PC-3 (cell line): ENCODE measurements at regions not wholly inside any gene's neighbourhood (a gene's known extent, or its start where the extent isn't known, plus 50 kb on each side); places are given as distances from the start of the nearest gene placed in this dataset.
A peak's percentile ranks its signal among the peaks of the same experiment; 100 is the strongest.

Experiments used
- ATAC-seq: fragments of 200-7000 bp; cut with Tn5 transposase; 2 replicates; pipeline ENCODE4 v1.9.1; 2020; ENCODE audit warnings: mild to moderate bottlenecking, moderate library complexity
- BruUV-seq: library from RNA; stranded (reverse); fragments of 400-500 nt; replicated peaks from 2 replicates; lab custom pipeline; 2021; lab: Mats Ljungman, UMichigan
- CTCF ChIA-PET: fragments of 300-600 bp; sonication (Branson Sonifier 250); formaldehyde crosslinking; loops from one replicate; lab custom pipeline; 2022; ENCODE audit warnings: antibody characterized with exemption; lab: Charles Lee
- POLR2A ChIA-PET: fragments of 300-600 bp; sonication (Branson Sonifier 250); formaldehyde crosslinking; loops from one replicate; lab custom pipeline; 2022; ENCODE audit warnings: antibody characterized with exemption; ENCODE audit not compliant: unreplicated experiment; lab: Charles Lee
- DNase-seq: peaks from one replicate; pipeline ENCODE4 v3.0.0-alpha.2; 2015
- H2AFZ ChIP-seq: fragments of 300-600 bp; sonication (generic); 2 replicates; pipeline ENCODE4 v1.6.0; 2016; ENCODE audit warnings: antibody characterized with exemption, low read length
- H3F3A ChIP-seq: fragments of 300-600 bp; sonication (generic); one replicate; pipeline ENCODE4 v1.6.0; 2017; ENCODE audit warnings: antibody characterized with exemption, low read length, control low read depth, mild to moderate bottlenecking; ENCODE audit not compliant: unreplicated experiment
- H3K27ac ChIP-seq: fragments of 300-600 bp; sonication (generic); 2 replicates; pipeline ENCODE4 v1.5.1; 2016; ENCODE audit warnings: mild to moderate bottlenecking, low read length
- H3K27me3 ChIP-seq: fragments of 300-600 bp; sonication (generic); 2 replicates; pipeline ENCODE4 v1.6.1; 2016; ENCODE audit warnings: low read length, mixed read lengths
- H3K36me3 ChIP-seq: fragments of 300-600 bp; sonication (generic); 2 replicates; pipeline ENCODE4 v1.6.1; 2016; ENCODE audit warnings: low read depth, mixed run types, low read length, mixed read lengths
- H3K4me1 ChIP-seq: fragments of 300-600 bp; sonication (generic); 2 replicates; pipeline ENCODE4 v1.5.1; 2016; ENCODE audit warnings: low read length; ENCODE audit not compliant: insufficient read depth
- H3K4me2 ChIP-seq: fragments of 300-600 bp; sonication (generic); 2 replicates; pipeline ENCODE4 v1.6.0; 2016; ENCODE audit warnings: low read length
- H3K4me3 ChIP-seq: fragments of 300-600 bp; sonication (generic); 2 replicates; pipeline ENCODE4 v1.5.1; 2016; ENCODE audit warnings: mild to moderate bottlenecking, low read length, mixed read lengths
- H3K79me2 ChIP-seq: fragments of 300-600 bp; sonication (generic); 2 replicates; pipeline ENCODE4 v1.6.1; 2017; ENCODE audit warnings: low read length, mixed read lengths
- H3K9ac ChIP-seq: fragments of 300-600 bp; sonication (generic); 2 replicates; pipeline ENCODE4 v1.6.0; 2016; ENCODE audit warnings: mild to moderate bottlenecking, low read length
- H3K9me2 ChIP-seq: fragments of 300-600 bp; sonication (generic); replicated peaks from 2 replicates; pipeline ENCODE4 v1.6.1; 2016; ENCODE audit warnings: mixed run types, low read length, mixed read lengths
- H3K9me3 ChIP-seq: fragments of 300-600 bp; sonication (generic); 2 replicates; pipeline ENCODE4 v1.6.1; 2016; ENCODE audit warnings: low read length, mixed read lengths
- H4K20me1 ChIP-seq: fragments of 300-600 bp; sonication (generic); 2 replicates; pipeline ENCODE4 v1.6.1; 2016; ENCODE audit warnings: low read length, mixed read lengths
- CTCF ChIP-seq: fragments of 300-600 bp; sonication (generic); conservative IDR thresholded peaks from 2 replicates; pipeline ENCODE4 v1.5.1; 2017; ENCODE audit warnings: antibody characterized with exemption, low read depth, mild to moderate bottlenecking, low read length
- EZH2 ChIP-seq: fragments of 300-600 bp; sonication (generic); IDR thresholded peaks from one replicate; pipeline ENCODE4 v1.6.1; 2017; ENCODE audit warnings: antibody characterized with exemption, mild to moderate bottlenecking, low read length; ENCODE audit not compliant: unreplicated experiment
- EZH2phosphoT487 ChIP-seq: fragments of 300-600 bp; sonication (generic); IDR thresholded peaks from 2 replicates; pipeline ENCODE4 v1.6.1; 2018; ENCODE audit warnings: mild to moderate bottlenecking, antibody characterized with exemption, low read length, borderline replicate concordance
- intact Hi-C: fragments of 100-400 bp; cut with micrococcal nuclease; formaldehyde crosslinking; loops from 2 replicates; pipeline ENCODE4 v1.9.0; 2023

DNA sequence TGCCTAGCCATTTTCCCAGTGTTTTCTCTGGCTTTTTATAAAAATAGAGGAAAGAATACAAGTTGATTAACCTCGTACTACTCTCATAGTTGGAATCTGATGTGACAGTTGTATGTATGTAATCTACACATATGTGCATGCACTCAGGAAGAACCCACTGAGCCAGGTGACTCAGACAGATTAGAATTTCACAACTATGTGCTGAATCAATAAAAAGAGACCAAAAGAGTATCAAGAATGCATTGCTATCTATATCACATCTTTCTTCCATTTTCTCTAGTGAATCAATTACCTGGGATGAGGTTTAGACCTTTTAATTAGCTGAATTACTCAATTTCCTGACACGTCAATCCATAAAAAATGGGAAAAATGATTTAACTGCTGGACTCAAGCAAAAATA lies 319.3 kb upstream of the ATP10A start:
- Histone ChIP-seq H3K9me3 (0 out of 2 replicates have a peak, but pooled peaks cover 7% of the 10 kb centered on the region), H3K27me3 (peaks cover 11% of the 10 kb centered on the region; the same call in 1 of the 2 replicates), H3K4me3 (no peak overlapping the region), H2AFZ (no peak overlapping the region), H3K4me2 (no peak overlapping the region), H3K9ac (no peak overlapping the region), H4K20me1 (no peaks in the 10 kb centered on the region), H3F3A (no peaks in the 10 kb centered on the region), H3K9me2 (no peaks in the 10 kb centered on the region), H3K27ac (no peak overlapping the region), H3K4me1 (no peaks in the 10 kb centered on the region), H3K36me3 (no peaks in the 10 kb centered on the region), H3K79me2 (no peaks in the 10 kb centered on the region)
- no peak for TF ChIP-seq CTCF
- TF ChIP-seq EZH2, result no peak
- no peak for TF ChIP-seq EZH2phosphoT487
- ATAC-seq, result no peak
- intact Hi-C loops, result no loop called here
- no TSS peak for BruUV-seq
- peak; percentile 7 for DNase-seq
- ChIA-PET CTCF (no interaction called here), POLR2A (no interaction called here)

DNA sequence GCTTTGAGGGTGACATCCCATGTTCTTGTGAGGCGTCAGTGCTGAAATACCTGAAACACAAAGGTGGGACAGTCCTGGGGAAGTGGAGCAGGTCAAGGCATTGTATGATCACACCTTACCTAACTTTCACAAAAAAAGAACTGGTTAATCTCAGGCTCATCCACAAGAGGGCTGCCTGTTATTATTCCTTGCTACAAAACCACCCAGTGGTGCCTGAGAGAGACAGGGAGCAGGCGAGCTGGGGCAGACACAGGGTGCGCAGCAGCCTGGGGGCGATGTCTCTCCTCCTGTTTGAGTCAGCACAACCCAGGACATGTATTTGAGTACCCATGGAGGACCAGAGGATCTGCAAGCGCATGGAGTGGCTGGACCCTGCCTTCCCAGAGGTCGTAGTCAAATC lies 316.8 kb upstream of the ATP10A start:
- DNase-seq (peak; percentile 30), ATAC-seq (no peak)
- TF ChIP-seq EZH2 (no peak), CTCF (peak; percentile 40; the same call in 1 of the 2 replicates), EZH2phosphoT487 (no peak)
- Histone ChIP-seq H3K9me2 (no peaks in the 10 kb centered on the region), H3K9me3 (no peaks in the 10 kb centered on the region), H3K9ac (no peak overlapping the region), H3K4me3 (no peak overlapping the region), H4K20me1 (no peaks in the 10 kb centered on the region), H3K36me3 (no peaks in the 10 kb centered on the region), H3K4me1 (no peaks in the 10 kb centered on the region), H2AFZ (no peak overlapping the region), H3F3A (no peaks in the 10 kb centered on the region), H3K27me3 (peaks cover 21% of the 10 kb centered on the region; the same call in 1 of the 2 replicates), H3K27ac (no peak overlapping the region), H3K79me2 (no peaks in the 10 kb centered on the region), H3K4me2 (no peak overlapping the region)
- CTCF ChIA-PET, result no interaction called here
- POLR2A ChIA-PET, result no interaction called here
- BruUV-seq, result no TSS peak
- intact Hi-C loops, result no loop called here

- no peak overlapping the region for H2AFZ ChIP-seq
- H3F3A ChIP-seq, result no peaks in the 10 kb centered on the region
- no peaks in the 10 kb centered on the region for H3K4me1 ChIP-seq
- H3K36me3 ChIP-seq, result no peaks in the 10 kb centered on the region
- H3K79me2 ChIP-seq, result no peaks in the 10 kb centered on the region
- no TSS peak for BruUV-seq
- no peak overlapping the region for H3K27ac ChIP-seq
- ChIA-PET CTCF (no interaction called here), POLR2A (no interaction called here)
- no peak for ATAC-seq
- no peaks in the 10 kb centered on the region for H3K9me2 ChIP-seq
- no peaks in the 10 kb centered on the region for H3K9me3 ChIP-seq
- DNase-seq, result no peak
- H3K4me3 ChIP-seq, result no peak overlapping the region
- no peaks in the 10 kb centered on the region for H4K20me1 ChIP-seq
- intact Hi-C loops, result no loop called here
- no peak overlapping the region for H3K9ac ChIP-seq
- TF ChIP-seq CTCF, result no peak
- no peak for TF ChIP-seq EZH2phosphoT487
- no peak for TF ChIP-seq EZH2
- H3K4me2 ChIP-seq, result no peak overlapping the region
- peaks cover 30% of the 10 kb centered on the region for H3K27me3 ChIP-seq
Measured at GRCh38 chr15:26178640-26179220, 315.6 kb upstream of the ATP10A start.
